ENCODE measurements at regions not wholly inside any gene's neighbourhood (a gene's known extent, or its start where the extent isn't known, plus 50 kb on each side); places are given as distances from the start of the nearest gene placed in this dataset.
"Not testable (repeated sequence)": the region's sequence is repeated elsewhere in the genome, so short reads cannot be mapped to it uniquely, and the experiment has no call there.

DNA sequence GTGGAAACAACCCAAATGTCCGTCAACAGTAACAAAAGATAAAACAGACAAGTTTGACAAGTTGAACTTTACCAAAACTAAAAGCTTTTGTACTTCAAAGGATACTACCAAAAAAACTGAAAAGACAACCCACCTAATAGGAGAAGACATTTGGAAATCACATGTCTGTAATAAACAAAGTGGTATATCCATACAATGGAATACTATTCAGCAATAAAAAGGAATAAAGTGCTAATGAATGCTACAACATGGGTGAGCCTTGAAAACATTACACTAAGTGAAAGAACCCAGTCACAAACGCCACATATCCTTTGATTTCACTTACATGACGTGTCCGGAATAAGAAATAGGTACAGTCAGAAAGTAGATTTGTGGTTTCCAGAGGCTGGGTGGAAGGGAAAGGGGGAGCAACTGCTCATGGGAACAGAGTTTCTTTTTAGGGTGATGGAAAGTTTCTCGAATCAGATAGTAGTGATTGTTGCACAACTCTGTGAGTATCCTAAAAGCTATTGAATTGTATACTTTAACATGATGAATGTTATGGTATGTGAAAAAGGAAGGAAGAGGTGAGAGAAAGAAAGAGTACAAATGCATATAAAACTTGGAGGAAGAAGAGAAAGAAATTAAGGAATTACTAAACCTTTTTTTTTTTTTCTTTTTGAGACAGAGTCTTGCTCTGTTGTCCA, 72.7 kb upstream of the ABHD2 start:
- DNase-seq (ENCODE audit: low read depth): no peak
- H3K4me3 ChIP-seq (ENCODE audit: control insufficient read depth, low read depth, low read length): no peak overlapping the region
- TF ChIP-seq, protein P1, sequence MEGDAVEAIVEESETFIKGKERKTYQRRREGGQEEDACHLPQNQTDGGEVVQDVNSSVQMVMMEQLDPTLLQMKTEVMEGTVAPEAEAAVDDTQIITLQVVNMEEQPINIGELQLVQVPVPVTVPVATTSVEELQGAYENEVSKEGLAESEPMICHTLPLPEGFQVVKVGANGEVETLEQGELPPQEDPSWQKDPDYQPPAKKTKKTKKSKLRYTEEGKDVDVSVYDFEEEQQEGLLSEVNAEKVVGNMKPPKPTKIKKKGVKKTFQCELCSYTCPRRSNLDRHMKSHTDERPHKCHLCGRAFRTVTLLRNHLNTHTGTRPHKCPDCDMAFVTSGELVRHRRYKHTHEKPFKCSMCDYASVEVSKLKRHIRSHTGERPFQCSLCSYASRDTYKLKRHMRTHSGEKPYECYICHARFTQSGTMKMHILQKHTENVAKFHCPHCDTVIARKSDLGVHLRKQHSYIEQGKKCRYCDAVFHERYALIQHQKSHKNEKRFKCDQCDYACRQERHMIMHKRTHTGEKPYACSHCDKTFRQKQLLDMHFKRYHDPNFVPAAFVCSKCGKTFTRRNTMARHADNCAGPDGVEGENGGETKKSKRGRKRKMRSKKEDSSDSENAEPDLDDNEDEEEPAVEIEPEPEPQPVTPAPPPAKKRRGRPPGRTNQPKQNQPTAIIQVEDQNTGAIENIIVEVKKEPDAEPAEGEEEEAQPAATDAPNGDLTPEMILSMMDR (IDR thresholded peaks at IDR 0.05; ENCODE audit: control insufficient read depth, insufficient read depth, low read depth, low read length, missing control alignments): no peak

DNA sequence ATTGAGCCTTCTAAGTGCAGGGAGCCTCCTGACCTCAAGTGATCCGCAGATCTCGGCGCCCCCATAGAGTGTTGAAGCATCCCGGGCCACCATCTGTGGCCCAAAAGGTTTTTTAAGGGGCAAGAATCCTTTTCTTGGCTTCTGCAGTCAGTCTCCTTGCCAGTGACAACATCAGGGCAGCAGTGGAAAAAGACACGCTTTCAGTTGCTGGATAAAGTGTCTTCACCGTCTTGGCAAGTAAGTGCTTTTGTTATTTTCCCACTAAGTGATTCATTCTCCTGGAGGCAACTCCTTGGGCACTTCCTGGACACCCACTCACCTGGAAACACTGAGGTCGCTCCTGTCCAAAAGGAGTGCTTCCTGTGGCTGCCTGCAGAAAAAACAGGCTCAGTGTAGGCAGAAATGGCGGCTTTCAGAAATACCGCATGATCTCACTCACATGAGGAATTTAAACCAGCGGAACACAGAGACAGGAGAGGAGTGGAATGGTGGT, 71.7 kb upstream of the ABHD2 start:
- TF ChIP-seq, protein P1 (IDR thresholded peaks at IDR 0.05; ENCODE audit: control insufficient read depth, insufficient read depth, low read depth, low read length, missing control alignments): no peak
- no peak for DNase-seq (ENCODE audit: low read depth)
- no peak overlapping the region for H3K4me3 ChIP-seq (ENCODE audit: control insufficient read depth, low read depth, low read length)

DNA sequence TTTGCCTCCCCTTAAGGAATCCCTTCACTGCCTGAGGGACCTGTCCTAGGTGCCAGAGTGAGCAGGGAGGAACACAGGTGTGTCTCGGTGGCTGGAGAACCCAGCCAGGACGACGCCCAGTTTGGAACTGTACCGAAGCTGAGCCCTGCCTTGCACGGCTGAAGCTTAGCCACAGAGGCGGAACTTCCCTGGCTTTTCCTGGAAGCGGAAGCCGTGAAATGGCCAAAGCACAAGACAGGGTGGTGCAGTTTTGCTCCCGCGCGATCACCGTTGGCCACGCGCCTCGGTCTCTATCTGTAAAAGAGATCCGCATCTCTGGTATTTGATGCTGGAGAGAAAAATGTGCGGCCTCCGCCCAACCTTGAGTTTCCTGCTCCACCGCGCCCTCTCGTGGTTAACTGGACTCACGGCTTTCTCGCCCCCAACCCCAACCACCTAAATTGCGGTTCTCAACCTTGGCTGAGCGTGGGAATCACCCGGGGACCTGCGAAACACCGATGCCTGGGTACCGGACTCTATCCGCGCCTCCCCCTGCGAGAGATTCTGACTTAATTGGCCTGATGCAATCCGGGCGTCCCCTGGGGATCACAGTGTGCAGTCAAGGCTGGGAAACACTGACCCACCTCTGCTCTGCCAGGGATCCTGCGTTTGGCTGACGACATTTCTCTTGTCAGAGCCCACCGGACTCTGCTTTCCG, 70.7 kb upstream of the ABHD2 start:
- TF ChIP-seq, protein P1 (IDR thresholded peaks at IDR 0.05; ENCODE audit: control insufficient read depth, insufficient read depth, low read depth, low read length, missing control alignments): peak; percentile 90
- peak overlapping the region; percentile 32 for H3K4me3 ChIP-seq (ENCODE audit: control insufficient read depth, low read depth, low read length)
- DNase-seq (ENCODE audit: low read depth): peak; percentile 35

DNA sequence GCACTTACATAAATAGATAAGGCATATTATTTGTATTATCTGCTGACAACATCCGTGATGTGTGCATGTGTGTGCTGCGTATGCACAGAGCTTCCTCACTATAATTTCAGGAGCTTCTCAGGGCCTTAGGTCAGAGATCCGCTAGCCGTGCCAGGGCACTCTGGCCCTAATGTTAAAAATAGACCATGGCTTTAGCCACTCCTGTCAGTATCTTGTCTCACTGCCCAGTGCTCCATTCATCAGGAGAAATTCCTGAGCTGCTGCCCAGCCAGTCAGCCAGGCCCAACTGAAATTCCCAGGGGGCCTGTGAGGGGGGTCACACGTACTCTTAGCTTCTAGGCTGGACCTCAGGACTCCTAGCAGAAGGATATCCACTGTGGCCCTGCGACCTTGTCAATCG, 70.0 kb upstream of the ABHD2 start:
- TF ChIP-seq, protein P1 (IDR thresholded peaks at IDR 0.05; ENCODE audit: control insufficient read depth, insufficient read depth, low read depth, low read length, missing control alignments): no peak
- no peak overlapping the region for H3K4me3 ChIP-seq (ENCODE audit: control insufficient read depth, low read depth, low read length)
- DNase-seq (ENCODE audit: low read depth): no peak

DNA sequence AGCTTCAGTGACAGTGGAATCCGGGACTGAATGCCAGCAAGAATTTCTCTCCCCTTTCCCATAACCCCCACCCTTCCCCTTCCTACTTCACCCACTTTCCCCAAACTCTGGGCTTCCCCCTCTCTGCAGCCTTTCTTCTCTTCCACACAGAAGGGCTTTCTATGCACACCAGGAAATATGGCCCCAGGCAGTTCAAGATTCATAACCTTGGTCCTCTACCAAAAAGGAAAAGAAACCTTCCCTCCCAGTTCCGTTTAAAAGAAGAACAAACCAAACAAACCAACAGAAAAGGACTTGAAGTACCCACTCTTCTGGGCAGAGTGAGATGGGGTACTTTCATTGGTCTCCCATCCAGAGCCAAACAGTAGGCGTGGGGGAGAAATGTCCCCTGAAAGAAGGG, 68.8 kb upstream of the ABHD2 start:
- no peak for DNase-seq (ENCODE audit: low read depth)

DNA sequence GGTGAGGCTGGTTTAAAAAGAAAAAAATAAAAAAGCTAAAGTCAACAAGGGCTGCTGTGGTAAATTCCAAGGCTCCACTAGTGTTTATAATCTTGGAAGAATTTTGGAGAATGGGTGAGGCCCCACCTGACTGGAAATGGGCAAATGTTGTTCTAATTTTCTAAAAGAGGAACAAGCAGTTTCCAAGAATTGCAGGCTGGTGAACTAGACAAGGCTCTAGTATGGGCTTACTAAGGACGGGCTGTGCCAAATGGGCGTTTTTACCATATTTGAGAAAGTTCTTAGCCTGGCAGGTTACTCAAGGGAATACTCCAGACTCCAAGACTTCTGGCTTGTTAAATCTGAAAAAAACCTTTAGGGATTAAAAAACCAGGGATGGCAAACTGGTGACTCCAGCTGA, 67.0 kb upstream of the ABHD2 start:
- DNase-seq (ENCODE audit: low read depth): peak; percentile 45

More for the DNA sequence above, 68.8 kb upstream of the ABHD2 start:
- TF ChIP-seq, protein P1 (IDR thresholded peaks at IDR 0.05; ENCODE audit: control insufficient read depth, insufficient read depth, low read depth, low read length, missing control alignments): no peak
- no peak overlapping the region for H3K4me3 ChIP-seq (ENCODE audit: control insufficient read depth, low read depth, low read length)

DNA sequence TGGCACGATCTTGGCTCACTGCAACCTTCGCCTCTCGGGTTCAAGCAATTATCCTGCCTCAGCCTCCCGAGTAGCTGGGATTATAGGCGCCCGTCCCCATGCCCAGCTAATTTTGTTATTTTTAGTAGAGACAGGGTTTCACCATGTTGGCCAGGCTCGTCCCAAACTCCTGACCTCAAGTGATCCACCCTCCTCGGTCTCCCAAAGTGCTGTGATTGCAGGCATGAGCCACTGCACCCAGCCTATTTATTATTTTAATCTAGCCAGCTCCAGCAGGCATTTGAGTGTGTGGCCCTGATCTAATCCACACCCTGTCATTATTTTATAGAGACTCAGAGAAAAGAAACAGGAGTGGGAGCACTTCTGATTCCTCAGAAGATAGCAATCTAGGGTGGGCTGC, 66.4 kb upstream of the ABHD2 start:
- not testable (repeated sequence) for DNase-seq (ENCODE audit: low read depth)

More for the DNA sequence above, 67.0 kb upstream of the ABHD2 start:
- no peak overlapping the region for H3K4me3 ChIP-seq (ENCODE audit: control insufficient read depth, low read depth, low read length)
- TF ChIP-seq, protein P1 (IDR thresholded peaks at IDR 0.05; ENCODE audit: control insufficient read depth, insufficient read depth, low read depth, low read length, missing control alignments): no peak

More for the DNA sequence above, 66.4 kb upstream of the ABHD2 start:
- not testable (repeated sequence) for H3K4me3 ChIP-seq (ENCODE audit: control insufficient read depth, low read depth, low read length)
